Glutamatergic neuron (in vitro differentiated cells): ENCODE measurements at regions not wholly inside any gene's neighbourhood (a gene's known extent, or its start where the extent isn't known, plus 50 kb on each side); places are given as distances from the start of the nearest gene placed in this dataset.

Experiments used
- DNase-seq: peaks from one replicate; pipeline ENCODE4 v3.0.0; 2022
- H3K27ac Mint-ChIP-seq: one replicate; pipeline ENCODE4 v1.8.0; 2020; ENCODE audit warnings: mild to moderate bottlenecking, mixed read lengths, inconsistent platforms; ENCODE audit not compliant: unreplicated experiment
- H3K27me3 Mint-ChIP-seq: one replicate; pipeline ENCODE4 v1.8.0; 2020; ENCODE audit warnings: mild to moderate bottlenecking, moderate library complexity, mixed read lengths, inconsistent platforms; ENCODE audit not compliant: unreplicated experiment
- H3K36me3 Mint-ChIP-seq: one replicate; pipeline ENCODE4 v1.8.0; 2020; ENCODE audit warnings: mild to moderate bottlenecking, mixed read lengths, inconsistent platforms; ENCODE audit not compliant: unreplicated experiment
- H3K4me1 Mint-ChIP-seq: one replicate; pipeline ENCODE4 v1.8.0; 2020; ENCODE audit warnings: mild to moderate bottlenecking, low read depth, mixed read lengths, inconsistent platforms; ENCODE audit not compliant: unreplicated experiment
- H3K4me3 Mint-ChIP-seq: one replicate; pipeline ENCODE4 v1.8.0; 2020; ENCODE audit warnings: mild to moderate bottlenecking, mixed read lengths, inconsistent platforms; ENCODE audit not compliant: unreplicated experiment
- H3K9me3 Mint-ChIP-seq: one replicate; pipeline ENCODE4 v1.8.0; 2020; ENCODE audit warnings: mild to moderate bottlenecking, moderate library complexity, mixed read lengths, inconsistent platforms; ENCODE audit not compliant: unreplicated experiment
- TF ChIP-seq, protein P1 (sequence below): fragments of 200-600 bp; sonication (generic); IDR thresholded peaks from one replicate; pipeline ENCODE4 v1.5.0; 2021; ENCODE audit not compliant: partially characterized antibody, unreplicated experiment

DNA sequence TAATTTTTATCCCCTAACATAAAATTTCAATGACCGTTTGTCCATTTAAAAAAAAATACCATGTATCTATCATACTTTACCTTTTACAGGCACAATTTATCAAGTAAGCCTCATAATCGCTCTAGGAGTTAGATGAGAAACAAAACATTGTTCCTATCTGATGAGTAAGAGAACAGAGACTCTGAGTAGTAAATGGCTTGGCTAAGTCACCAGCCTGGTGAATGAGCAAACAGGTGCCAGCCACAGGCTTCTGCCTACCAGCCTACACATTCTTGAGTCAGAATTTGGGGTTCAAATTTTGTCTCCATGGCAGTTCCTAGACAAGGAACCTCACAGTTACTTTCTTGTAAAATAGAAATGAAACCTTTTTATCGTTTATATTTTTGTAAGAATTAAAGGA lies 235.4 kb downstream of the HGF start:
- no peak overlapping the region for H3K4me3 Mint-ChIP-seq
- peaks cover 2% of the 10 kb centered on the region for H3K27me3 Mint-ChIP-seq
- no peak overlapping the region for H3K27ac Mint-ChIP-seq

DNA sequence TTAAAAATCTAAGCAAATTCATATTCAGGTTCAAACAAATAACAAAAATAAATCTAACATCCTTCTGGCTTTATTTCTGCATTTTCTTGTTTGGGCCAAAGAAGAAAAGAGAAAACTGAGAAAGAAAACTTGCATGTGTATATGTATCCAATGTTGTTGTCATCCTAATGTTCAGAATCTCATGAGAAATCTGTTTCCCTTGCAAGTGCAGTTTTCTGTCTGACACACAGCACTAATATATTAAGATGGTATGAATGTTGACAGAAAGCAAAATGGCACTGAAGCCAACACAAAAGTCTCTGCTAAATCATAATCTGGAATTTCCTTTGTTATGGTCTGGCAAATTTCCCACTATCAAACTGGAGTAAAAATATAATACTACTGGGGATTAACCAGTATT lies 235.9 kb downstream of the HGF start:
- Mint-ChIP-seq H3K9me3 (peaks cover 2% of the 10 kb centered on the region), H3K4me1 (peaks cover 6% of the 10 kb centered on the region), H3K27me3 (peaks cover 2% of the 10 kb centered on the region), H3K27ac (no peak overlapping the region), H3K4me3 (no peak overlapping the region), H3K36me3 (no peaks in the 10 kb centered on the region)
- DNase-seq = no peak
- TF ChIP-seq, protein P1, sequence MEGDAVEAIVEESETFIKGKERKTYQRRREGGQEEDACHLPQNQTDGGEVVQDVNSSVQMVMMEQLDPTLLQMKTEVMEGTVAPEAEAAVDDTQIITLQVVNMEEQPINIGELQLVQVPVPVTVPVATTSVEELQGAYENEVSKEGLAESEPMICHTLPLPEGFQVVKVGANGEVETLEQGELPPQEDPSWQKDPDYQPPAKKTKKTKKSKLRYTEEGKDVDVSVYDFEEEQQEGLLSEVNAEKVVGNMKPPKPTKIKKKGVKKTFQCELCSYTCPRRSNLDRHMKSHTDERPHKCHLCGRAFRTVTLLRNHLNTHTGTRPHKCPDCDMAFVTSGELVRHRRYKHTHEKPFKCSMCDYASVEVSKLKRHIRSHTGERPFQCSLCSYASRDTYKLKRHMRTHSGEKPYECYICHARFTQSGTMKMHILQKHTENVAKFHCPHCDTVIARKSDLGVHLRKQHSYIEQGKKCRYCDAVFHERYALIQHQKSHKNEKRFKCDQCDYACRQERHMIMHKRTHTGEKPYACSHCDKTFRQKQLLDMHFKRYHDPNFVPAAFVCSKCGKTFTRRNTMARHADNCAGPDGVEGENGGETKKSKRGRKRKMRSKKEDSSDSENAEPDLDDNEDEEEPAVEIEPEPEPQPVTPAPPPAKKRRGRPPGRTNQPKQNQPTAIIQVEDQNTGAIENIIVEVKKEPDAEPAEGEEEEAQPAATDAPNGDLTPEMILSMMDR = no peak

More for the DNA sequence above, 235.4 kb downstream of the HGF start:
- H3K9me3 Mint-ChIP-seq = peaks cover 2% of the 10 kb centered on the region
- DNase-seq = no peak
- no peaks in the 10 kb centered on the region for H3K36me3 Mint-ChIP-seq
- peaks cover 6% of the 10 kb centered on the region for H3K4me1 Mint-ChIP-seq
- TF ChIP-seq, protein P1 = no peak

- Mint-ChIP-seq H3K27me3 (peaks cover 2% of the 10 kb centered on the region), H3K4me1 (peaks cover 6% of the 10 kb centered on the region), H3K9me3 (peaks cover 2% of the 10 kb centered on the region), H3K4me3 (no peak overlapping the region), H3K36me3 (no peaks in the 10 kb centered on the region), H3K27ac (no peak overlapping the region)
- no peak for DNase-seq
- TF ChIP-seq, protein P1 = no peak
Observed at GRCh38 chr7:81533426-81533825, 236.4 kb downstream of the HGF start.

GRCh38 chr7:81529785-81530184 lies 240.1 kb downstream of the HGF start:
- peaks cover 2% of the 10 kb centered on the region for H3K27me3 Mint-ChIP-seq
- DNase-seq = no peak
- no peak overlapping the region for H3K4me3 Mint-ChIP-seq
- H3K27ac Mint-ChIP-seq = no peak overlapping the region
- H3K4me1 Mint-ChIP-seq = peaks cover 8% of the 10 kb centered on the region
- peaks cover 2% of the 10 kb centered on the region for H3K9me3 Mint-ChIP-seq
- no peaks in the 10 kb centered on the region for H3K36me3 Mint-ChIP-seq
- TF ChIP-seq, protein P1 = no peak

- peaks cover 2% of the 10 kb centered on the region for H3K4me1 Mint-ChIP-seq
- no peak overlapping the region for H3K27ac Mint-ChIP-seq
- peaks cover 2% of the 10 kb centered on the region for H3K27me3 Mint-ChIP-seq
- H3K4me3 Mint-ChIP-seq = no peak overlapping the region
- DNase-seq = no peak
- TF ChIP-seq, protein P1 = no peak
- peaks cover 2% of the 10 kb centered on the region for H3K9me3 Mint-ChIP-seq
- H3K36me3 Mint-ChIP-seq = no peaks in the 10 kb centered on the region
Observed at GRCh38 chr7:81527651-81528050, 242.2 kb downstream of the HGF start.
